GM12878 (cell line): ENCODE measurements at regions not wholly inside any gene's neighbourhood (a gene's known extent, or its start where the extent isn't known, plus 50 kb on each side); places are given as distances from the start of the nearest gene placed in this dataset.

Experiments used
- BACH1 ChIP-seq: fragments of 450-650 bp; IDR thresholded peaks from 2 replicates; pipeline ENCODE4 v1.6.1; 2017; ENCODE audit warnings: mild to moderate bottlenecking, borderline replicate concordance
- BCL11A ChIP-seq: IDR thresholded peaks from 2 replicates; pipeline ENCODE4 v1.6.1; 2011; ENCODE audit warnings: low read depth, low read length
- BCLAF1 ChIP-seq: fragments of 450-650 bp; IDR thresholded peaks from 2 replicates; pipeline ENCODE4 v1.6.1; 2017; ENCODE audit warnings: antibody characterized with exemption, mild to moderate bottlenecking, moderate library complexity
- BHLHE40 ChIP-seq, 2 experiments: fragments of 450-650 bp in 1 of 2; IDR thresholded peaks; 2 replicates each; pipeline ENCODE4 v1.6.1; 2011 to 2017; ENCODE audit warnings: low read depth in 2 of 2, borderline replicate concordance in 1 of 2, improper control_type of control experiment in 1 of 2, low read length in 1 of 2, mild to moderate bottlenecking in 1 of 2
- CBX5 ChIP-seq: sonication (generic); IDR thresholded peaks from 2 replicates; pipeline ENCODE4 v1.6.1; 2016; ENCODE audit warnings: low read depth, moderate library complexity, mild to moderate bottlenecking, inconsistent platforms
- CREB1 ChIP-seq: IDR thresholded peaks from 2 replicates; pipeline ENCODE4 v1.6.1; 2012; ENCODE audit warnings: low read depth, mild to moderate bottlenecking, inconsistent platforms
- E2F4 ChIP-seq: IDR thresholded peaks from 2 replicates; pipeline ENCODE4 v1.6.1; 2012; ENCODE audit warnings: low read depth, low read length, improper control_type of control experiment
- EP300 ChIP-seq, 2 experiments: fragments of 150-350 bp in 1 of 2; IDR thresholded peaks; 2 replicates each; pipeline ENCODE4 v1.6.1; 2011 to 2012; ENCODE audit warnings: low read depth in 2 of 2, low read length in 2 of 2, borderline replicate concordance in 1 of 2, improper control_type of control experiment in 1 of 2, inconsistent platforms in 1 of 2; ENCODE audit not compliant: control insufficient read depth in 1 of 2
- IKZF2 ChIP-seq, 2 experiments: fragments of 450-650 bp; IDR thresholded peaks; 2 replicates each; pipeline ENCODE4 v1.6.1; 2017; ENCODE audit warnings: mild to moderate bottlenecking in 2 of 2, moderate library complexity in 2 of 2
- MXI1 ChIP-seq: fragments of 150-350 bp; IDR thresholded peaks from 2 replicates; pipeline ENCODE4 v1.6.1; 2011; ENCODE audit warnings: low read depth, mild to moderate bottlenecking, inconsistent platforms, low read length, improper control_type of control experiment
- NFXL1 ChIP-seq: fragments of 450-650 bp; IDR thresholded peaks from 2 replicates; pipeline ENCODE4 v1.6.1; 2017; ENCODE audit warnings: antibody characterized with exemption, mild to moderate bottlenecking, borderline replicate concordance
- NRF1 ChIP-seq: conservative IDR thresholded peaks from 2 replicates; pipeline ENCODE4 v1.6.1; 2011; ENCODE audit warnings: mild to moderate bottlenecking, low read depth, low read length, improper control_type of control experiment
- PKNOX1 ChIP-seq: fragments of 450-650 bp; IDR thresholded peaks from 2 replicates; pipeline ENCODE4 v1.6.1; 2016; ENCODE audit warnings: mild to moderate bottlenecking
- POLR2AphosphoS2 ChIP-seq: IDR thresholded peaks from 2 replicates; pipeline ENCODE4 v1.6.1; 2011; ENCODE audit warnings: low read depth, mild to moderate bottlenecking, low read length, improper control_type of control experiment, moderate library complexity
- POU2F2 ChIP-seq: IDR thresholded peaks from 3 replicates; pipeline ENCODE4 v1.6.1; 2011; ENCODE audit warnings: low read depth, mild to moderate bottlenecking, low read length, borderline replicate concordance
- RFX5 ChIP-seq: IDR thresholded peaks from 2 replicates; pipeline ENCODE4 v1.6.1; 2011; ENCODE audit warnings: low read depth, low read length, improper control_type of control experiment
- RUNX3 ChIP-seq: IDR thresholded peaks from 2 replicates; pipeline ENCODE4 v1.6.1; 2012; ENCODE audit warnings: low read length, inconsistent platforms
- SMARCA5 ChIP-seq: fragments of 450-650 bp; IDR thresholded peaks from 2 replicates; pipeline ENCODE4 v1.6.1; 2017; ENCODE audit warnings: mild to moderate bottlenecking
- SREBF1 ChIP-seq: IDR thresholded peaks from 2 replicates; pipeline ENCODE4 v1.6.1; 2012; ENCODE audit warnings: mild to moderate bottlenecking, low read length
- USF1 ChIP-seq: IDR thresholded peaks from 2 replicates; pipeline ENCODE4 v1.6.1; 2011; ENCODE audit warnings: borderline replicate concordance, low read depth, mild to moderate bottlenecking, moderate library complexity, mixed read lengths, low read length; ENCODE audit not compliant: insufficient read depth; ENCODE audit errors: extremely low read length
- ZNF687 ChIP-seq: fragments of 450-650 bp; IDR thresholded peaks from 2 replicates; pipeline ENCODE4 v1.6.1; 2017; ENCODE audit warnings: mild to moderate bottlenecking, moderate library complexity

GRCh38 chr16:8251298-8251697, 339.0 kb downstream of the TMEM114 start (continued):
- TF ChIP-seq POLR2AphosphoS2: no peak
- TF ChIP-seq BCL11A: 0 out of 2 replicates have a peak, but pooled peaks have one; percentile 7
- TF ChIP-seq BHLHE40 (IDR thresholded peaks at IDR 0.05; ENCODE audit: borderline replicate concordance in 1 of 2, low read depth in 2 of 2, low read length in 1 of 2): no peak
- no peak for TF ChIP-seq RFX5
- 0 out of 4 replicates have a peak, but pooled peaks of 1 of the 2 experiments have one; percentile 14 for TF ChIP-seq EP300 (IDR thresholded peaks at IDR 0.05; ENCODE audit: borderline replicate concordance in 1 of 2, control insufficient read depth in 1 of 2, low read depth in 2 of 2, low read length in 2 of 2)
- TF ChIP-seq NRF1: no peak
- TF ChIP-seq IKZF2 (IDR thresholded peaks at IDR 0.05): no peak
- TF ChIP-seq RUNX3: peak; percentile 85
- TF ChIP-seq PKNOX1: no peak
- TF ChIP-seq POU2F2: peak; percentile 63; the same call in 1 of the 3 replicates
- TF ChIP-seq E2F4: no peak
- TF ChIP-seq SREBF1: no peak
- no peak for TF ChIP-seq NFXL1
- TF ChIP-seq MXI1: no peak
- TF ChIP-seq CBX5: no peak
- TF ChIP-seq BACH1: no peak
- no peak for TF ChIP-seq BCLAF1
- no peak for TF ChIP-seq USF1
- no peak for TF ChIP-seq CREB1
- no peak for TF ChIP-seq ZNF687
- no peak for TF ChIP-seq SMARCA5
